Spleen (tissue), 7 donors: ENCODE measurements at regions not wholly inside any gene's neighbourhood (a gene's known extent, or its start where the extent isn't known, plus 50 kb on each side); places are given as distances from the start of the nearest gene placed in this dataset.

Source experiments
- POLR2A ChIP-seq, 3 donors: fragments of 450-650 bp; IDR thresholded peaks; one replicate each; pipeline ENCODE4 v1.5.1; 2017; ENCODE audit warnings: antibody characterized with exemption in 3 of 3, mild to moderate bottlenecking in 1 of 3
- POLR2AphosphoS5 ChIP-seq, 3 donors: sonication (generic); formaldehyde crosslinking; IDR thresholded peaks; one replicate each; pipeline ENCODE4 v1.5.1; 2017; ENCODE audit warnings: antibody characterized with exemption in 3 of 3
- TF ChIP-seq, protein P1 (sequence below), 11 experiments: fragments of 200-600 bp in 7 of 11; fragments of 450-650 bp in 4 of 11; sonication (generic) in 4 of 11; IDR thresholded peaks in 8 of 11; conservative IDR thresholded peaks in 3 of 11; 1 replicate in 7 of 11; 2 replicates in 4 of 11; pipeline versions ENCODE4 v1.4.0 to v1.8.0; 2016 to 2021; ENCODE audit warnings: antibody characterized with exemption in 11 of 11, inconsistent platforms in 4 of 11, mild to moderate bottlenecking in 1 of 11
- donor health status: DM: no; HTN: no; CAD: no; lungs with moderate emphysema.
- donor health status: DM: no; HTN: no; CAD: no.
- donor health status: DM: no; HTN: no; CAD: no.

DNA sequence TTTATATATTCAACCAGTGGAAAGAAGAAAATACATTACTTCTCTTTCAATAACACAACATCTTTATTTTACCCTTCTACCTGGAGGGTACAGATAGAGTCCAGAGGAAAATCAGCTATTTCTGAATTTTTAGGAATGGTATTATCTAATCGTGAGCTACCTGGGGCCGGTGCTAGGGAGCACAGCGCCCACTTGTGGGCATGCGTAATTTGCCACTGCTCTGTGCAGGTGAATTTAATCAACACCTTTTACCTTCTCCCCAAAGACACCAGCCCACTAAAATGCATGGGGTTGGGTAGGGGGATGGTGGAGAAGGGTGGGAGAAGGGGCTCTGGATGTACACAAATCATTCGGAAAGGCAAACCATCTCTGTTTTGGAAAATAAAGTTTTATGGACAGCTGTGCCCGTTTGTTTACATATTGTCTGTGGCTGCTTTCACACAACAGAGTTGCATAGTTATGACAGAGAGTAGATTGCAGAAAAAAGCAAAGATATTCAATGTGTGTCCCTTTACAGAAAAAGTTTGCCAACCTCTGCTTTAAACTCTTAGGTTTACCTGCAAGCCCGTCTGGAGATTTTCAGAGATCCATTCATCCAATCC, 51.5 kb upstream of the DCC start:
- no peak for TF ChIP-seq POLR2A (IDR thresholded peaks at IDR 0.05)
- TF ChIP-seq, protein P1, sequence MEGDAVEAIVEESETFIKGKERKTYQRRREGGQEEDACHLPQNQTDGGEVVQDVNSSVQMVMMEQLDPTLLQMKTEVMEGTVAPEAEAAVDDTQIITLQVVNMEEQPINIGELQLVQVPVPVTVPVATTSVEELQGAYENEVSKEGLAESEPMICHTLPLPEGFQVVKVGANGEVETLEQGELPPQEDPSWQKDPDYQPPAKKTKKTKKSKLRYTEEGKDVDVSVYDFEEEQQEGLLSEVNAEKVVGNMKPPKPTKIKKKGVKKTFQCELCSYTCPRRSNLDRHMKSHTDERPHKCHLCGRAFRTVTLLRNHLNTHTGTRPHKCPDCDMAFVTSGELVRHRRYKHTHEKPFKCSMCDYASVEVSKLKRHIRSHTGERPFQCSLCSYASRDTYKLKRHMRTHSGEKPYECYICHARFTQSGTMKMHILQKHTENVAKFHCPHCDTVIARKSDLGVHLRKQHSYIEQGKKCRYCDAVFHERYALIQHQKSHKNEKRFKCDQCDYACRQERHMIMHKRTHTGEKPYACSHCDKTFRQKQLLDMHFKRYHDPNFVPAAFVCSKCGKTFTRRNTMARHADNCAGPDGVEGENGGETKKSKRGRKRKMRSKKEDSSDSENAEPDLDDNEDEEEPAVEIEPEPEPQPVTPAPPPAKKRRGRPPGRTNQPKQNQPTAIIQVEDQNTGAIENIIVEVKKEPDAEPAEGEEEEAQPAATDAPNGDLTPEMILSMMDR (IDR thresholded peaks at IDR 0.05 in 8 of 11, conservative IDR thresholded peaks at IDR 0.05 in 3 of 11) = peak in 3 of 11 experiments; percentile 16 to 33 (median 30)
- TF ChIP-seq POLR2AphosphoS5 (IDR thresholded peaks at IDR 0.05) = no peak
